Astrocyte (in vitro differentiated cells and primary cell): ENCODE measurements at regions not wholly inside any gene's neighbourhood (a gene's known extent, or its start where the extent isn't known, plus 50 kb on each side); places are given as distances from the start of the nearest gene placed in this dataset.

Experiments
- DNase-seq: peaks from one replicate; pipeline ENCODE4 v3.0.0-alpha.2; 2010; ENCODE audit warnings: low read depth
- FAIRE-seq: peaks from 2 replicates; lab custom pipeline; 2011; peaks lifted over from hg19 to GRCh38; lab: Jason Lieb, UNC
- H2AFZ ChIP-seq: 2 replicates; pipeline ENCODE4 v1.6.0; 2012; ENCODE audit warnings: low read depth, low read length, inconsistent platforms
- H3K27ac ChIP-seq: 2 replicates; pipeline ENCODE4 v1.5.1; 2011; ENCODE audit warnings: low read depth, low read length, inconsistent platforms
- H3K27me3 ChIP-seq: 2 replicates; pipeline ENCODE4 v1.6.0; 2011; ENCODE audit warnings: low read length, inconsistent platforms; ENCODE audit not compliant: insufficient read depth
- H3K36me3 ChIP-seq: 2 replicates; pipeline ENCODE4 v1.5.1; 2011; ENCODE audit warnings: low read length, inconsistent platforms; ENCODE audit not compliant: insufficient read depth
- H3K4me1 ChIP-seq: 2 replicates; pipeline ENCODE4 v1.5.1; 2011; ENCODE audit warnings: low read length, inconsistent platforms; ENCODE audit not compliant: insufficient read depth
- H3K4me2 ChIP-seq: 2 replicates; pipeline ENCODE4 v1.6.0; 2012; ENCODE audit warnings: low read length, inconsistent platforms
- H3K4me3 ChIP-seq: 2 replicates; pipeline ENCODE4 v1.5.1; 2011; ENCODE audit warnings: low read depth, mild to moderate bottlenecking, low read length, inconsistent platforms; ENCODE audit not compliant: insufficient read depth
- H3K79me2 ChIP-seq: 2 replicates; pipeline ENCODE4 v1.6.0; 2012; ENCODE audit warnings: mild to moderate bottlenecking, low read length, inconsistent platforms; ENCODE audit not compliant: insufficient read depth
- H3K9ac ChIP-seq: 2 replicates; pipeline ENCODE4 v1.6.0; 2012; ENCODE audit warnings: mild to moderate bottlenecking, low read length, inconsistent platforms
- H3K9me3 ChIP-seq: 2 replicates; pipeline ENCODE4 v1.5.1; 2012; ENCODE audit warnings: low read depth, mild to moderate bottlenecking, low read length, inconsistent platforms; ENCODE audit not compliant: insufficient read depth
- H4K20me1 ChIP-seq: 2 replicates; pipeline ENCODE4 v1.6.0; 2012; ENCODE audit warnings: low read length, inconsistent platforms; ENCODE audit not compliant: insufficient read depth
- H3K27ac Mint-ChIP-seq: one replicate; pipeline ENCODE4 v1.8.0; 2021; ENCODE audit warnings: mild to moderate bottlenecking, mixed read lengths; ENCODE audit not compliant: unreplicated experiment
- H3K27me3 Mint-ChIP-seq: one replicate; pipeline ENCODE4 v1.8.0; 2021; ENCODE audit warnings: low read depth, mixed read lengths; ENCODE audit not compliant: unreplicated experiment
- H3K36me3 Mint-ChIP-seq: one replicate; pipeline ENCODE4 v1.8.0; 2021; ENCODE audit warnings: low read depth, mixed read lengths; ENCODE audit not compliant: unreplicated experiment
- H3K4me1 Mint-ChIP-seq: one replicate; pipeline ENCODE4 v1.8.0; 2021; ENCODE audit warnings: low read depth, mixed read lengths; ENCODE audit not compliant: unreplicated experiment
- H3K4me3 Mint-ChIP-seq: one replicate; pipeline ENCODE4 v1.8.0; 2021; ENCODE audit warnings: mild to moderate bottlenecking, moderate library complexity, mixed read lengths; ENCODE audit not compliant: unreplicated experiment
- H3K9me3 Mint-ChIP-seq: one replicate; pipeline ENCODE4 v1.8.0; 2021; ENCODE audit warnings: mild to moderate bottlenecking, mixed read lengths; ENCODE audit not compliant: unreplicated experiment
- EZH2 ChIP-seq: IDR thresholded peaks from 2 replicates; pipeline ENCODE4 v1.6.1; 2012; ENCODE audit warnings: mild to moderate bottlenecking, low read length, inconsistent platforms; ENCODE audit not compliant: insufficient read depth
- TF ChIP-seq, protein P1 (sequence below): IDR thresholded peaks from 2 replicates; pipeline ENCODE4 v1.5.1; 2011; ENCODE audit warnings: low read depth, mild to moderate bottlenecking, inconsistent platforms, low read length, moderate library complexity; ENCODE audit not compliant: insufficient read depth

DNA sequence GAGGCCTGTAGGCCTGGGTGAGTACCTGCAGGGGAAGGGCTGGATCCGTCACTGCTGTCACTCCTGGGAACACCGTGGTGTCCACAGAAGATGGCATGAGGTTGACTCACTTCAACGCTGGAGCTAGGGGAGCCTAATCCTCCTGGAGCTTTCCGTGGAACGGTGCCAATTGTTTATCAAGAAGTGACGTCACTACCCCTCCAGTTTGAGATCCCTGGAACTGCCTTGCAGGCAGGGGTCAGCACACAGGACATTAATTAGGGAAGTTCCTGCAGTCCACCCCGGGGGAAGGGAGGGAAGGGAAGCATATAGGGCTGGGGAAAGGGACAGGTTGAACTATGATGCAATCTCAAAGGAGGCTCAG is 408.6 kb downstream of the GALR1 start:
- peaks cover 23% of the 10 kb centered on the region for H3K27me3 Mint-ChIP-seq
- no peak overlapping the region for H3K27ac Mint-ChIP-seq
- no peak overlapping the region for H3K4me3 Mint-ChIP-seq
- H2AFZ ChIP-seq = no peak overlapping the region
- no peaks in the 10 kb centered on the region for H3K27me3 ChIP-seq
- peaks cover 2% of the 10 kb centered on the region for H3K36me3 Mint-ChIP-seq
- H3K4me1 ChIP-seq = no peaks in the 10 kb centered on the region
- DNase-seq = no peak
- H3K79me2 ChIP-seq = no peaks in the 10 kb centered on the region
- H3K4me1 Mint-ChIP-seq = no peaks in the 10 kb centered on the region
- H3K4me3 ChIP-seq = no peak overlapping the region
- H3K27ac ChIP-seq = no peak overlapping the region
- no peaks in the 10 kb centered on the region for H3K36me3 ChIP-seq
- TF ChIP-seq, protein P1, sequence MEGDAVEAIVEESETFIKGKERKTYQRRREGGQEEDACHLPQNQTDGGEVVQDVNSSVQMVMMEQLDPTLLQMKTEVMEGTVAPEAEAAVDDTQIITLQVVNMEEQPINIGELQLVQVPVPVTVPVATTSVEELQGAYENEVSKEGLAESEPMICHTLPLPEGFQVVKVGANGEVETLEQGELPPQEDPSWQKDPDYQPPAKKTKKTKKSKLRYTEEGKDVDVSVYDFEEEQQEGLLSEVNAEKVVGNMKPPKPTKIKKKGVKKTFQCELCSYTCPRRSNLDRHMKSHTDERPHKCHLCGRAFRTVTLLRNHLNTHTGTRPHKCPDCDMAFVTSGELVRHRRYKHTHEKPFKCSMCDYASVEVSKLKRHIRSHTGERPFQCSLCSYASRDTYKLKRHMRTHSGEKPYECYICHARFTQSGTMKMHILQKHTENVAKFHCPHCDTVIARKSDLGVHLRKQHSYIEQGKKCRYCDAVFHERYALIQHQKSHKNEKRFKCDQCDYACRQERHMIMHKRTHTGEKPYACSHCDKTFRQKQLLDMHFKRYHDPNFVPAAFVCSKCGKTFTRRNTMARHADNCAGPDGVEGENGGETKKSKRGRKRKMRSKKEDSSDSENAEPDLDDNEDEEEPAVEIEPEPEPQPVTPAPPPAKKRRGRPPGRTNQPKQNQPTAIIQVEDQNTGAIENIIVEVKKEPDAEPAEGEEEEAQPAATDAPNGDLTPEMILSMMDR = no peak
- TF ChIP-seq EZH2 = no peak
- no peak overlapping the region for H3K4me2 ChIP-seq
- peaks cover 2% of the 10 kb centered on the region for H3K9me3 Mint-ChIP-seq
- FAIRE-seq = no peak
- no peak overlapping the region for H3K9ac ChIP-seq
- H3K9me3 ChIP-seq = peaks cover 3% of the 10 kb centered on the region
- H4K20me1 ChIP-seq = no peaks in the 10 kb centered on the region

- Mint-ChIP-seq H3K4me3 (no peak overlapping the region), H3K36me3 (peaks cover 2% of the 10 kb centered on the region), H3K27ac (no peak overlapping the region), H3K4me1 (no peaks in the 10 kb centered on the region), H3K9me3 (peaks cover 2% of the 10 kb centered on the region), H3K27me3 (peaks cover 22% of the 10 kb centered on the region)
- no peak overlapping the region for H3K27ac ChIP-seq
- DNase-seq = no peak
- no peaks in the 10 kb centered on the region for H3K27me3 ChIP-seq
- no peaks in the 10 kb centered on the region for H4K20me1 ChIP-seq
- FAIRE-seq = no peak
- H3K36me3 ChIP-seq = no peaks in the 10 kb centered on the region
- H3K4me3 ChIP-seq = no peak overlapping the region
- H3K79me2 ChIP-seq = no peaks in the 10 kb centered on the region
- H3K4me2 ChIP-seq = no peak overlapping the region
- no peak overlapping the region for H3K9ac ChIP-seq
- H3K9me3 ChIP-seq = peaks cover 3% of the 10 kb centered on the region
- H2AFZ ChIP-seq = no peak overlapping the region
- TF ChIP-seq, protein P1 = no peak
- TF ChIP-seq EZH2 = no peak
- no peaks in the 10 kb centered on the region for H3K4me1 ChIP-seq
Observed at GRCh38 chr18:77658751-77659448, 409.3 kb downstream of the GALR1 start.

- TF ChIP-seq, protein P1 = no peak
- no peaks in the 10 kb centered on the region for H3K36me3 ChIP-seq
- H3K27ac ChIP-seq = no peak overlapping the region
- H3K79me2 ChIP-seq = no peaks in the 10 kb centered on the region
- no peaks in the 10 kb centered on the region for H3K27me3 ChIP-seq
- Mint-ChIP-seq H3K27me3 (peaks cover 10% of the 10 kb centered on the region), H3K27ac (no peak overlapping the region), H3K9me3 (peaks cover 4% of the 10 kb centered on the region), H3K4me1 (no peaks in the 10 kb centered on the region), H3K4me3 (no peak overlapping the region), H3K36me3 (no peaks in the 10 kb centered on the region)
- no peaks in the 10 kb centered on the region for H3K4me1 ChIP-seq
- no peak overlapping the region for H3K4me3 ChIP-seq
- no peak for FAIRE-seq
- H4K20me1 ChIP-seq = no peaks in the 10 kb centered on the region
- no peak overlapping the region for H2AFZ ChIP-seq
- no peak for DNase-seq
- H3K9ac ChIP-seq = no peak overlapping the region
- H3K9me3 ChIP-seq = peaks cover 3% of the 10 kb centered on the region
- H3K4me2 ChIP-seq = no peak overlapping the region
Observed at GRCh38 chr18:77666613-77667012, 417.0 kb downstream of the GALR1 start.
